NCI-H2171 treated with DMSO at 0.1 percent for 48 hours (cell line): ENCODE measurements at regions not wholly inside any gene's neighbourhood (a gene's known extent, or its start where the extent isn't known, plus 50 kb on each side); places are given as distances from the start of the nearest gene placed in this dataset.
A peak's percentile ranks its signal among the peaks of the same experiment; 100 is the strongest.

Source experiments
- DNase-seq: peaks from one replicate; lab custom pipeline; 2025; lab: John Stamatoyannopoulos, UW

DNA sequence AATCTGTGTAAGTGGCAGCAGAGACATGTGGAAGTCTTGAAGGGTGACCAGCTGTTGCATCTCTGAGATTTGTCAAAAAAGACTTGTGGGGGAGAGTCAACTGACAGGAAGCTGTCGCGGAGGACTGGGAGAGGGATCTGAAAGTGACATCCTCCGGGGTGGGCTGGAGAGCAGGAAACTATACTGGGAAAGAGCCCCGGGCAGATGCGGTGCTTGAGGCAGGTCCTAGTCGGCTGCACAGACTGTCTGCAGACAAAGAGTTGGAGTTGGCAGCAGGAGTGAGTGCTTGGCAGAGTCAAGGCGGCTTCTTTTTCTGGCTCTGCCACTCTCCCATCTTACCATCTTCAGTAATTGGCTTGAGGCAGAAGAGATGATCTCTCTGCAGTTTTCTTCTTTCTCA lies 294.0 kb upstream of the C1orf87 start:
- peak; percentile 29 for DNase-seq

DNA sequence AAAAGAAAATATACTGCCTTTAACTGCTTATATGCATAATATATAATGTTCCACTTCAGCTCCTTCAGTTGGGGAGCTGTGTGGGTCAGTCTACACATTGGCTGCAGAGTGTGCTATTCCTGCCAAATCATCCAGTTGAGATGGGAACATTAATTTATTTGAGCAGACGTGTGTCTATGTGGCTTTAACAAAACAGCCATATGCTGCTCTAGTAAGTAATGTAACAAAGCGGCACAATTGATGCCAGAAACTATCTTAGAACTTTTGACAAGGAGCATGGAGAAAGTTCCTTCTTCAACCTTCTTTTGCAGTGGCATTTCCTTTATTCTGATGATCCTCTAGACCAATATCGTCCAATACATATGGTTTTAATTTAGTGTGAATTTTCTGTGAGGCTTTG lies 285.9 kb upstream of the C1orf87 start:
- no peak for DNase-seq

DNA sequence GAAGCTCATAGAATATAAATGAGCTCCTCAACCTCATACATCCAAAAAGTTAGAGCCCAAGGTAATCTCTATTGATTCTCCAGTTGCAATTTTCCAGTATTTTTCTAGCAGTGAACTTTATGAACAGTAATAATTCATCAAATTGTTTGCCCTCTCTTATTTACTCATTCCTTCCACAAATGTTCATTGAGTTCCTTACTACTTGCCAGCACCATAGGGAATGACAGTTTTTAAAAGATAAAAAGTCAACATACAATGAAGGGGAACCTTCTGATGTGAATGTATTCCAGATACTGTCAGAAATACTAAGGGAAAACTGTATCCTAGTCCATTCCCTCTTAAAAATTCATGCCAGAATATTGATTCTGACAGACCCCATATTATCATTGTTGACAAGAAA lies 277.0 kb upstream of the C1orf87 start:
- no peak for DNase-seq

DNA sequence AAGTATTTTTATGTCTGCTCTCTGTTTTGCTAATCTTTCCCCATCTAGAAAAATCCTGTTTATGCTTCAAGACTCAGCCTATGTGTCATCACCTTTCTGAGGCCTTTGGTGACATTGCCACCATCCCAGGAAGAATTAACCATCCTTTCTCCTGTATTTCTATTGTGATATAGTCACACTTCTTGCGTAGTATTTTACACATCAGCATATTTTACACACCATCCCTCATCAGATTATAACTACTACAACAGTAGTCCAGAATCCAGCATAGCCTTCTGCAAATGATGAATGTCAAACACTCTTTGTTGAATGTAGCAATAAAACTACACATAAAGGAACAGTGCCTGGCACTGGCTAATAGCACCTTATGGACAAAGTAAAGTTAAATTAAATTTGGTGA lies 275.3 kb upstream of the C1orf87 start:
- DNase-seq = no peak

DNA sequence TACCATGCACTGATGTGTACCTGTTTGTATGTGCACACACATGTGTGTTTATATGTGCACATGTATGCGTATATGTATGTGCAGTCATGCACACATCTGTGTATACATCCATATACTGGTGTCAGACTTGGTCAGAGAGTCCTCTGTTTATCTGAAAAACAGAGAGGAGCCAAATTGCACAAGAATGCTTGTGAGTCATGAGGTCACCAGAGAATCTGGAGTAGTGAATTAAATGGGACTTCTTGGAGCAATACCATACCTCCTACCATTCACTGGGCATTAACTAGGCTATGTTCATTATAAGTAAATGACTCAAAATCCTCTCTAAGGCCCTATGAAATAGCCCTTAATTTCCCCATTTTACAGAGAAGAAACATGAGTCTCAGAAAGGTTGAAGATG lies 272.1 kb upstream of the C1orf87 start:
- no peak for DNase-seq

DNA sequence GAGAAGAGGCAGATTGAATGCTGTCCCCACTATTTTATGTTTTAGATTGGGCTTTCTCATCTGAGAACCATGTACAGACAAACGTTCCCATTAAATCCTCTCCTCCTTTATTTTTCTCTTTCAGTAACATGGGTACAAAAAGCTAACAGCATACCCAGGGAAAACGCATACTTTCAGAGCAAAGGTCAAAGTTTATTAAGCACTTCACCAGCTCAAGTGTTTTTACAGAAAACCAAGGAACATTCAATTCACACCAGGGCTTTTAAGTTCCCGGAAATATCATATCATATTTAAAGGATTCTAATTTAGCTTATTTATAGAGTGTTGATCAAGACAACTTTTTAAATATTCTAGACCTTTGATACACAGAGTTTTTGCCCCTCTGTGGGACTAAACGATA lies 271.5 kb upstream of the C1orf87 start:
- no peak for DNase-seq

DNA sequence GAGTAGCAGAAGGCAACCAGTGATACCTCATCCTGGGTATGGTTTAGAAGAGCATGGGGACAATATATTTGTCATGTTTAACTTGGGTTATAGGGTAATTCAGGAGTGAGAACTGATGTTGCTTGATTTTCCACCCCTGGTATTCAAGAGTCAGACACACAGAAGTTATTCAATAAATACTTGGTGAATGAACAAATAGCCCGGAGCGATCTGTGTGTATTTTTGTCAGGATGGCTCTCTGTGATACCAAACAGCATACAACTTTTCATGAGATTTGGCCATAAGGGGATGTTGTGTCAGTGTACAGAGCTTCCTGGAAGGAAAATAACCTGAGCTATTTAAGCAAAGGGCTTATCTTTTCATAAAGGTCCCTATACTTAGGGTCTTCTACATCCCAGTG lies 270.2 kb upstream of the C1orf87 start:
- no peak for DNase-seq

DNA sequence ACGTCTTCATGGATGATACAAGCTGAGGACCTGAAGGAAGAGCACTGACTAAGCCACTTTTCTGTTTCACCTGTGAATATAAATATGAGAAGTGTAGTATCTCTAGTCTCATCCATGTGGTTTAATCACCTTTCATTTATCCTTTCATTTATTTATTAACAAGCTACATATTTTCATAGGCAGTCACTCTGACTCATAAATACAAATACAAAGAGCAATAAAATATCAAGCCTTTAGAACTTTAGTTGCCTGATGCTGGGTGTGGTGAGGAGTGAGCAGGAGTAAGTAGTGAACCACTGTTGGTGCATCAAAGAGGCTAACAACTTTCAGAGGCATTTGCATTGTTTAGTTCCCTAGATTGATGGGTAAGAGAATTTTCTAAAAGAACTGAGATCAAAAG lies 269.0 kb upstream of the C1orf87 start:
- DNase-seq = no peak

DNA sequence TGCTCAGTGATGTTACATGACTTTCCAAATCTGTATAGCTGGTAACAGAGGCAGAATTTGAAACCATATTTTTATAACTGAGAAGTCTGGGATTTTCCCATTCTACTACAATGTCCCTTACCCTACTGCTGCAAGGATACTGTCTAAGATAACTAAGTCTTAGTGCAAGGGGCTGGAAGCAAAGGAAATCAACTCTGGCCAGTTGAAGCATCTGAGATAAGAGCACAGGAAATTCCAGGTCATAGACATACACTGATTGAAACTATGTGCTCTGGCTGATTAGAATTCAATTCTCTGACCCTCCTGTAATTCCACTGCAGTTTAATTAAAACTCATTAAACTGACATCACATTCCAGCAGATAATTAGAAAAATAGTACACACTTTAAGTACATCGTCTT lies 267.7 kb upstream of the C1orf87 start:
- DNase-seq = no peak

DNA sequence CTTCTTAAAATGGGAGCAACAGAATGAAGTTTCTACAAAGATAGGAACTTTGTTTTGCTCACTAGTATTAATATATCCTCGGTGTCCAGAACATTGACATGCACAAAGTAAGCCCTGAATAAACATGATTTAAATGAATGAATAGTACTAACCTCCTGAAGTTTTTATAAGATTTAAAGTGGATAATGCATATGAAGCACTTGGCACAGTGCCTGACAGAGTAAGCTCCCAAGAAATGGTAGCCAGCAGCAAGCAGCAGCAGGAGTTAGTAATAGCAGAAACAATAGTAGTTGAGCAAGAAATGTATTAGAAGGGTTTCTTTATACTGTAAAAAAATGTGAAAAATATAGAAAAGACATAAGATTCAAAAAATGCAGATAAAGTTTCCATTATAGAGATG lies 258.1 kb upstream of the C1orf87 start:
- DNase-seq = no peak

DNA sequence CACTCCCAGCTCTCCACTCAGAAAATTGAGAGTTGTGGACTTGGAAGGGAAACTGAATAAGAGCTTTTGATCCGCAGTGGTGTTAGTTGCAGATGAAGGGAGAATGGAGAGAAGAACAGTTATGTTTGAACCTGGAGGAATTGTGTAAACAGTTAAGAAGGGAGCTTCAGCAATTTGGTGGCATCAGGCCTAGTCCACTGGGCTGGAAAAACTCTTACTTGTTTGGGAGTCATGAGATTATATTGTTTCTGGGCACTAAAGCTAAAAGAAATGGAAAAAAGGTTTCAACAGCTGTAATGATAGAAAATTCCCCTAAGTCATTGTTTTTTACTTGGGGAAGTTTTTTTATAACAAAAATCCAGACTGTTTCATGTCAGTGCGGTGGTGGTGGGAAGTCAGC lies 256.1 kb upstream of the C1orf87 start:
- no peak for DNase-seq

DNA sequence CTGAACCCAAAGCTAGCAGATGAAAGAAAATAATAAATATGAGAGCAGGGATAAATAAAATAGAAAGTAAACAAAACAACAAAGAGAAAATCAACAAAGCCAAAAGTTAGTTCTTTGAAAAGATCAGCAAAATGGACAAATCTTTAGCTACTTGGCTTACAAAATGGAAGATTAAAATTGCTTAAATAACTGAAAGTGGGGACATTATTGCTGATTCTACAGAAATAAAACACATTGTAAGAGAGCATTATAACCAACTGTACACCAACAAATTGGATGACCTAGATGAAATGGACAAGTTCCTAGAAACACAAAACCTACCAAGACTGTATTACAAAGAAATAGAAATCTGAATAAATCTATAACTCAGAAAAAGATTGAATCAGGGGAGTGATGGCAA lies 238.3 kb upstream of the C1orf87 start:
- DNase-seq = no peak

DNA sequence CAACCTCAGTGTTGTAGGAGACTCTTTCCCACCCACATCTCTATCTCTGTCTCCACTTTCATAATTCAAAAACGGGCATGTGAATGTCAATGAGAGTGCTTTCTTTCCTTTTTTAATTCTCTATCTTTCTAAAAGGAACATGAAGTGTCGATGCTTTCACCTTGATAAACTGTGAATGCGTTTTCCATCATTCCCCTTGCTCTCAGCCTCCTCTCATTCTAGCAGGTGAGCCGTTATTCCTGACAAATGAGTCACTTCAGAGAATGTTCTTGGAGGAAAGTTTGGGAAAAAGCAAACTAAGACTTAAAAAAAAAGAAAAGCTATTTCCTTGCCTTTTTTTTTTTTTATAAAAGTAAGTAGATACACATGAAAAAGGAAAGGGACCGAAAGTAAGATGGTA lies 226.0 kb upstream of the C1orf87 start:
- DNase-seq = no peak

DNA sequence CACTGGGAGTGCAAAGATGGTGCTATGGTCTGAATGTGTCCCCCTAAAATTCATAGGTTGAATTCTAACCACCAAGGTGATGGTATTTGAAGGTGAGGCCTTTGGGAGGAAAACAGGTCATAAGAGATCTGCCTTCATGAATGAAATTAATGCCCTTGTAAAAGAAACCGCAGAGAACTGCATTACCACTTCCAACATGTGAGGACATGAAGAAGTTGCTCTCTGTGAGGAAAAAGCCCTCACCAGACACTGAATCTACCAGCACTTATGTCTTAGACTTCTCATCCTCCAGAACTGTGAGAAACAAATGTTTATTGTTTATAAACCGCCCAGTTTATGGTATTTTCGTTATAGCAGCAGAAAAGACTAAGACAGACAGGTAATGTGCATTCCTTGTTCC lies 224.7 kb upstream of the C1orf87 start:
- no peak for DNase-seq

DNA sequence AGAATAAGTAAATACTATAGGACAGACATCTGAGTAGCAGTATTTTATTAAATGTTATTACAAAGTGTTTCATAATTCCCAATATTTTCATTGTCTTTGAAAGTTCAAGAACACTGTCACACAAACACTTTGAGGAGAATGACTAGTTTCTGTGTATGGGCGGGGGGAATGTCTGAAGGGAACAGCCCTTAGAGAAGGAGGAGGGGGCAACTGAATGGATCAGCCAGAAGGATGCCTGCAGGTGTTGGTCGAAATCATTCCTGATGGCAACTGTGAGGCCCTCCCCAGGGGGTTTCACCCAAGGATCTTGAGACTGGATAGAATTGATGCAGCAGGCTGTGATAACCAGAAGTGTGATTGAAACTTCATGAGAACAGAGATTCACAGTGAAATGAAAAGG lies 223.2 kb upstream of the C1orf87 start:
- no peak for DNase-seq

DNA sequence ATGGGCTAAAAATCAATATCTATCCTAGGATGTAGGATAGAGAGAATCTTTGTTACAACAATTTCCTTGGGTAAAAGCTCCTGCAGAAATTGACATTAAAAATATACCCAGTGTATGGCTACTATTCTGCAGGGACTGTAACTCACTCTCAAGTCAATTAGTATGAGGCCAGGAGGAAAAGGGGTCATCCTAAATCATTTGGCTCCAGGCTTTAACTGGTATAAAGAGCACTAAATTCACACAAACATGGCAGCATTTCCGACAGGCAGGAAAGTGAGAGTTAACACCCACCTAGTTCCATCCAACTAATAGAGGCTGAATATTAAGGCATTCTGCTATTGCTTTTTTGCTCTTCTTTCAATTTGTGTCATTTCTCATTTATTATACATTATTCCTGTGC lies 218.6 kb upstream of the C1orf87 start:
- DNase-seq = no peak

DNA sequence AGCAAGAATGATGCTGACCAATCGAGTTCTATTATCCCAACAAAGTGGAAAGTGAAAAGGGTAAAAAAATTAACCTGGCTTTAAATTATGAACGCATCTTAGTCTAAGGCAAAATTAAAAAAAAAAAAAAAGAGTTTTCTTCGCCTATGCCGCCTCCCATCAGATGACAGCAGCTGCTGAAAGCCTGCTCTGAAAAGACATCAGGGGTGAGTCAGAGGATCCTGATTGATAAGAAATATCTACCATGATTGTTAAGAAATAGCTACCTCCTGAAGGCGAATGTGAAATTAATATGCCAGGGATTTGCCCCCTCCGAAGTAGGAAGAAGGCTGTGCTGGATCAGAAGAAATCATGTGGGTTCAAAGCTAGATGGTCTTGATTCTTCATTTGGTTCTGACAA lies 216.8 kb upstream of the C1orf87 start:
- DNase-seq = no peak

DNA sequence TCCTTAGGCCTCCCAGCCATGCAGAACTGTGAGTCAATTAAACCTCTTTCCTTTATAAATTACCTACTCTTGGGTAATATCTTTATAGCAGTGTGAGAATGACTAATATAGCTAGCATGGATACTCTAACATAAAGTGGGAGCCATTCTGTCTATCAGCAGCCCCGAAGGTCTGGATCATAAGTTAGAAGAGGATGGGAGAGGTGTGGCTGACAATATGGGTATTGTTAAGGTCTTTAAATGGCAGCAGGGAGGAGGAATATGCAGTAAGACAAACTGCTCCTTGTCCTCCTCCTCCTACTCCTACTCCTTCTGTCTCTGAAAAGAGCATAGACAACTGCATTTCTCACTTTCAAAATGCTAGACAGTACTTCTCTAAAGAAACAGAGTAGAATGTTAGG lies 214.0 kb upstream of the C1orf87 start:
- DNase-seq = no peak

DNA sequence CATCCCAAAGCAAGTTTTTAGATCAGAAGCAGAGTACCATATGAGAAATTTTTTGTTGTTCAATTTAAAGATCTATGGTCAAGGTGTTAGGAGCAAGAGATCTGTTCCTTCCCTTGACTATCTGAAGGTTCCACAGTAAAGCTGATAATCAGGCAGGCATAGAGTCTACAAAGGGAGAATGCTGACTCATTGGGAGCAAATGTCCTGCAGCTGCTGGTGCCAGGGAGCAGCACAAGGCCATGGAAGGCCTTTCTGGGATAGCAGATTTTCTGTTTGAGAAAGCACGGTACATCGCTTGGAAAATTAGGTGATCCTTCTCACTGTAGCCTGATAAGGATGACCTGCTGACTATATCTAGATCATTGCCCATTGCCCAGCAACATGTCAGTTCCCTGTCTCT lies 210.1 kb upstream of the C1orf87 start:
- DNase-seq = no peak

DNA sequence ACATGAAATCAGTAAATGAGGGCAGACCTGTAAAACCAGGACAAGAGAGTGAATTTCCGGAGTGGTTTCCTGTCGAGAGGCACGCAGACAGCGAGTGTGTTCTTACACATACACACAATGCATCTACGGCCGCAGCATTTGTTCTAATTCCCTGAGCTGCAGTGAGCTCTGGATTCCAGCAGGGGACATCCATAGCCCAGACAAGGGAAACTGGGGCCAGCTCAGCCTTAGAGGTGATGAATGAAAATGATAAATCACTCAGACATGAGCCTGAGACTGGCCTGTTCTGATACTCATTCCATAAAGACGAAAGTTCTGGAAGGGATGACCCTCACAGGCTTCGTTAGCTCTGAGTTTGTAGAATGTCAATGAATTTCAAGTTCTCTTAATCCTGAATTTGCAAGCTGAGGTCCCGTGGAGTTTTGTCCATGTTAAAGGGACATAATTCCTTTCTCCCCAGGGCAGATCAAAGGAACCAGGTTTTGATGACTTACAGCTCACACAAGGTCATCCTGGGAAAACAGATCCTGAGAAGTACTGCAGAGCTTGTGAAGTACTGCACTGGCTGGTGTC lies 207.9 kb upstream of the C1orf87 start:
- peak; percentile 62 for DNase-seq

DNA sequence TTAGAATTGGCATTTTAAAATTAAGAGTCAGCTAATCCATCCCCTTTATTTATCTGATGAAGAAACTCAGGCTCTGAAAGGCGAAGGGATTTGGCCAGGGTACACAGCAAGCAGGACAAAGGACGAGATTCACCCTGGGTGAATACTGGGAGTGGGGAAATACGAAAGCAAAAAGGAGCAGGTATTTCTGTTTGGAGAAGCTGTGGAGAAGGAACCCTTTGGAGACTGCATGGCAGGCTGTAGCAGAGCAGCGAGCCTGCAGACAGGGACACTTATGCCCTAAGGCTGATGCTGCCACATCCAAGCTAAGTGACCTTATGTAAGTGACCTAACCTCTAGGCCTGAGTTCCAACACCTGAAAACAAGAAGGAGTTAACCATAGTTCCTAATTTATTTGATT lies 207.2 kb upstream of the C1orf87 start:
- peak; percentile 34 for DNase-seq

DNA sequence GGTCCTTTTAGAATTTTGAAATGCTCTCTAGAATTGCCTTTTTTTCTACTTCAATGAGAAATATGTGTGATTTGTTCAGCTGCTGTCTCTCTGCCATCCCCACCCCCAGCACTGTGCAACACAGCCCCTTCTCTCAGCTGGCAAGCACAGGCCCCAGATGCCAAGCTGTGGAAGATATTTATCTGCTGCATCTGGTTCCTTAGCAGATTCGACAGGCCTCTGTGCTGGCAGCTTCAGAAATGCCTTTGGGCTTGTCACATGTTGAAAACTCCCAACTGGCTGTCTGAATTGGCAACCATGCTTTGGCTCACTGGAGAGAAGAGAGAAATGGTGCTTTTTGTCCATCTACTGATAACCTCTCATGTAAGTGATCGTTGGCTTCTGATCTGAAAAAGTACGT lies 206.7 kb upstream of the C1orf87 start:
- DNase-seq = peak; percentile 91

DNA sequence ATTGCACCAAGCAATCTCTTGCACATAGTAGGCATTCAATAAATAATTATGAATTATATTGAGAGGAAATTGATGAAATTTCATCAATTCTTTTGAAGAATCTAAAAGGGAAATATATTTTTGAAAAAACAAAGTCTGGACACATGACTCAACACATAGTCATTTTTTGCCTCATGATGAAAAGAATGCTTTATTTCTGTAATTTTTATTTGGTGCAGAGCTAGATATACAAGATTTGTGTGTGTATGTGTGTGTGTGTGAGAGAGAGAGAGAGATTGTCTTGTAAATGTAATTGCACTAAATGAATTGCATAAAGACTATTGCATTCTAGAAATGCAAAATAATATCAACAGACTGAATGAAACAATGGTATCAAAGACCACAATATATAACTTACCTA lies 206.2 kb upstream of the C1orf87 start:
- DNase-seq = no peak

DNA sequence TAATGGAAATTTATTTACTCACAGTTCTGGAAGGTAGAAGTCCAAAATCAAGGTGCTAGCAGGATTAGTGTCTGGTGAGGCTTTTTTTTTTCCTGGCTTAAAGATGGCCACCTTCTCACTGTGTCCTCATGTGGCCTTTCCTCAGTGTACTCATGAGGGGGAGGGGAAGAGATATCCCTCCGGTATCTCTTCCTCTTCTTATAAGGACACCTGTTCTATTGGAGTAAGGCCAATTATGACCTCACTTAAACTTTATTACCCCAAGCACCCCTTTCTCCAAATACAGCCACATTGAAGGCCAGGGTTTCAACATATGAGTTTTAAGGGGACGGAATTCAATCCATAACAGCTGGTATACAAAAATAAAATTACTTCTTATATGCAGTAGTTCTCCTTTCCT lies 203.7 kb upstream of the C1orf87 start:
- DNase-seq = peak; percentile 89
